CD4-positive, alpha-beta T cell treated with Interleukin-17A for 1 hour (primary cell): ENCODE measurements at regions not wholly inside any gene's neighbourhood (a gene's known extent, or its start where the extent isn't known, plus 50 kb on each side); places are given as distances from the start of the nearest gene placed in this dataset.

Experiments
- DNase-seq: peaks from one replicate; pipeline ENCODE4 v3.0.0-alpha.2; 2020

- DNase-seq: no peak
Measured at GRCh38 chr7:50208378-50208982, 96.0 kb upstream of the IKZF1 start.

GRCh38 chr7:50207686-50208255, 96.7 kb upstream of the IKZF1 start:
- DNase-seq: no peak

DNA sequence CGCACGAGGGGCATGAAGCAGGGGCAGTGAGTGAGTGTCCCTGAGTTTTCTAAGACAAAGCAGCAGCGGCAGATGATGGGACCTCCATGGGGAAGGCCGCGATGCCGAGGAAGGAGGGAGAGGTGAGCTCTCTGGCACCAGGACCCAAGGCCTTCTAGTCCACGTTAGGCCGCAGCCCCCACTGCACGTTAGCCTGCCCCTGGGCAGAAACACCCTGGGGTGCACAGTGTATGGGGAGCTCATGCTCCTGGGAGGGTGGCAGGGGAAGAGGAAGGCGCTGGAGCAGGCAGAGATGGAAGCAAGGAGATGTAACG, 97.3 kb upstream of the IKZF1 start:
- DNase-seq: no peak

- DNase-seq: peak; percentile 78
Measured at GRCh38 chr7:50206453-50207250, 97.9 kb upstream of the IKZF1 start.

- DNase-seq: no peak
Measured at GRCh38 chr7:50205011-50205410, 99.5 kb upstream of the IKZF1 start.

- peak; percentile 40 for DNase-seq
Measured at GRCh38 chr7:50204581-50204980, 99.9 kb upstream of the IKZF1 start.

GRCh38 chr7:50203521-50203920, 101.0 kb upstream of the IKZF1 start:
- DNase-seq: no peak

DNA sequence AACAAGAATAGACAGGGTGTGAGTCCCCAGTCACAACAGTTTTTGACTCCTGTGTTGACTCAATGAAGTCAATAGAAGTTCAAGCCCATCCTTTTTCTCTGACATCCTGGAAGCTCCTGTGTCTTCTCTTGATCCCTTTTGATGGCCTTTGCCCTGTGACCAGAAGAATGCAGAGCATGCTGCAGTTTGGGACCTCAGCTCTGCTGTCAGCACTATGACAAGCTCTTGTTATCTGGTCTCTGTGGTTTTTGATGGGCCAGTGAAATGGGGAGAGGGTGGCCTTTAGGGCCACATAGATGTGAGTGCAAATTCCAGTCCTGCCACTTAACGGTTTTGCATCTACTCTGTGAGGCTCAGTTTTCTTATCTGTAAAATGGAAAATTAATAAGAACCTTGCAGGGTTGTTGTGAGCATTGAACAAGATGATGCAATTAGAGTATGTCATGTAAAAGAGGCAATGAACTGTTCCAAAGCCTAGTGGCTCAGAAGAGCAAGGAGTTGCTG, 102.4 kb upstream of the IKZF1 start:
- DNase-seq: no peak

GRCh38 chr7:50199824-50200223, 104.7 kb upstream of the IKZF1 start:
- no peak for DNase-seq

DNA sequence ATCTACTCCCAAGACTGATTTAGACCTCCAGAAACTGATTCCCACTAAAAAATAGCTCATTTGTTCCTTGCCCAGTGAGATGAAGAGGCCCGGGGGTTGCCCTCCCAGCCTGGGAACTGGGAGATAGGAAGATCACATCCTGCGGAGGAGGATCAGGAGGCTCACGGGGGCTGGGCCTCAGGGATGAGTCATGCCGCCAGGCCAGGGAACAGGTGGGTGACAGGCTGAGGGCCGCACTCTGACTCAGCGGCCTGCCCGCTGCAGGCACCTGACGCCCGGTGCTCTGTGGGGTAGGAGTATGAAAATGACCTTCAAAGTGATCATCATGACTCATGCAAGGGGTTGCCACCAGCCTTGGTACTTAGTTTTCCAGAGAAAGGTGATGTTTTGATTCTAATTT, 104.5 kb upstream of the ZPBP start:
- no peak for DNase-seq

DNA sequence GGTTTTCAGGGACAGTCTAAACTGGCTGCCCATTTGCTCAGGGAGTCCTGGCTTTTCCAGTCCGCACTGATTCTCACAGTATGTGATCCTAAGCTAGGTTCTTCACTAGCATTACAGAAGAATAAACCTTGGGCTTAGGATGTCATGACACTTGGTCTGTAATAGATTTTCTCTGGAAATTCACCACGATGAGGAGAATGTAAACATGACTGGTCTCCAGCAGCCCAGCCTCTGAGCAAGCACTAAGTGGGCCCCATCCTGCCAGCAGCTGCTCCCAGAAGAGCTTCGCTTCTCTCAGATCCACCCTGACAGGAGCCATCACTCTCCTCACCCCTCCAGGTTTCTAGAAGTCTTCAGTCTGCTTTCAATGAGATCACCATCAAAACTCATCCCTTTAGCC, 103.7 kb upstream of the ZPBP start:
- no peak for DNase-seq

DNA sequence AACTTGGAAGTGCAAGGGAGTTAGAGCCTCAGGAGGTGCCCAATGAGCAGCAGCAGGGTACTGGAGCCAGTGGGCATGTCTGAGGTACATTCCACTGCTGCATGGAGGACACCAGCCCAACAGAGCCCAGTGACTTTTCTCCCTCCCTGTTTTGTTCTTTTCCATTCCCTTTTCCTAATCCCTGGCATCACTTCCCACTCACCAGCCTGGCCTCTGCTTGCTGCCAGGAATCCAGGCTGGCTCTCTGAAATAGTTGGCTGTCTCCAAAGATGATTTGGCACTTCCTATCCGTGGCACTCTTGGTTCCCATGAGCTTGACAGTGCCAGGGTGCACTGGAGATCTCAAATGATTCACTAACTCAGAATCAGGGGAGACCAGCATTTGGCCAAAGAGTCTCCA, 97.7 kb upstream of the ZPBP start:
- no peak for DNase-seq

DNA sequence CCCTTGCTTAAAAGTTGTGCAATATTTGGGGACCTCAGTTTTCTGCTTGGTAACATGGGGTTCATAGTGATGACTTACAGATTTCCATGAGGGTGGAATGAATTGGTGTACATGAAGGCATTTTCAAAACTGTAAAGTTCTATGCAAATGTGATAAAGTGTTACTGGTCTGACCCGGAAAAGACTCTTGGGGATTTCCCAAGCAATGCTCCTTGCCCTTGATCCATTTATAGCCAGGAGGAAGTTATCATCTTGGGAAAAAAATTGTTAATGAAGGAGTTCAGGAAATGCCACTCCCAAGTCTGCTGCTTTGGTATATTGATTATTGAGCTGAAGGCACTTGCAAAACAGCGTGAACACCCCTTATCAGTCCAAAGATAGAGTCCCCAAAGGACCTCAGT, 96.3 kb upstream of the ZPBP start:
- no peak for DNase-seq

- no peak for DNase-seq
Measured at GRCh38 chr7:50185951-50186682, 93.1 kb upstream of the ZPBP start.

GRCh38 chr7:50185208-50185607, 92.2 kb upstream of the ZPBP start:
- DNase-seq: no peak

DNA sequence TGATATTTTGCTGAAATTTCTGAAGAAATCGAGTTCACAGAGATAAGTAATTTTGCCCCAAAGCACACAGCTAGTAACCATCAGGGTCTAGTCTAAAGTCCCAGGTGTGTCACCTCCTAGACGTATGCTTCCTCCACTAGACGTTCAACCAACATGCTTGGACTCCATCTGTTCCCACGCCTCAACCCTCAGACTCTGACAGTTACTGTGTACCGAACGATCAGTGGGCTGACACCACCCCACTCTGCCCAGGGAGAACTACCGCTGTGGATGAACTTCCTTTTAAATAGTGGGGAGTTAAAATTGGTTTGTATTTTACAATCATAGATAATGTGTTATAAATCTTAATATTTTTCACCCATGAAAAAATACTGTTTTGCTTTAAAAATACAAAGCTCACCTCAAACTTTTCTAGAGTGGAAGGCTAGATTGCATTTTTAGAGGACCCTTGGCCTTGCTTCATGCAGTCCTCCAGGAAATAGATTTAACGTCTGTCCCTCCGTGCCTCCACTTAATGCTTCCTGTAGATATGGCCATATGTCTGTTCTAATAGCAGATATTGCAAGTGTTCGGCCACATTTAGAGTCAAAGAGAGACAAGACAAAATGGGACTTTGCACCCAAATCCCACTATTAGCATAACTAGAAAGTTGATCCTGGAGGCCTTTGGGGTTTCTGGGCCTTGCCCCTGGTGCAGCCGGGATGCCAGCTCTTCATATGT, 91.4 kb upstream of the ZPBP start:
- DNase-seq: no peak

DNA sequence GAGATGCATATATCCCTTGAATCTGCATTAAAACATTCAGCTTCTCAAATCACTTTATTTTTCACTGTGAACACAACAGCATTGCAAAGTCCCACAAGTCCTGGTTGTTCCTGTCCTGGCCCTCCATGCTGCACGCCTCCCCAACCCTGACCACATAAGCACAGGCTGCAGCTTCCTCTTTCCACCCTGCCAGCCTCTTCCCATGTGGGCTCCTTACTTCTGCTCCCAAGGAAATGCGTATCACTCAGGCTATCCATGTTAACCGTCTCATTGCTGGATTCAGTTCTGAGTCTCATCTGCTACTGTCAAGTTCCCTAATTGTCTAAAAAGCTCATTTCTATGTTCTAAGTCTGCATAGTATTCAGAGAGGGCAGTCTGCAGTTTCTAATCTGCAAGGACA, 89.7 kb upstream of the ZPBP start:
- no peak for DNase-seq

GRCh38 chr7:50181081-50181480, 88.0 kb upstream of the ZPBP start:
- no peak for DNase-seq

DNA sequence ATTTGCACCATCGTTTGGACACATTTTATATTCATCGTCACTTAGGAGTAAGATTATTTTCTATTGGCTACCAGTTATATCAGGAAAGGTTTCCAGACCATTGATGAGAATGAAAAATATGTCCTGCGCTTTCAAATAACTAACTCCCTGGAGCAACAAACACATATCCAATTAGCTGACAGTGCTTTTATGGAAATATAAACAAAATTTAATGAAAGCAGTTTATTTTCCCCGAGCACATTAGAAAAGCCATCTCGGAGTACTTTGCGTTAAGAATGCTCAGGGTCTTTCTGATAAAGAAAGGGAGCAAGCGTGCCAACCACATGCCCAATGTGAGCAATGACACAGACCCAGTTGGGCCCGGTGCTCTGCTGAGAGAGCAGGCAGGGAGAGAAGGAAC, 85.1 kb upstream of the ZPBP start:
- no peak for DNase-seq

DNA sequence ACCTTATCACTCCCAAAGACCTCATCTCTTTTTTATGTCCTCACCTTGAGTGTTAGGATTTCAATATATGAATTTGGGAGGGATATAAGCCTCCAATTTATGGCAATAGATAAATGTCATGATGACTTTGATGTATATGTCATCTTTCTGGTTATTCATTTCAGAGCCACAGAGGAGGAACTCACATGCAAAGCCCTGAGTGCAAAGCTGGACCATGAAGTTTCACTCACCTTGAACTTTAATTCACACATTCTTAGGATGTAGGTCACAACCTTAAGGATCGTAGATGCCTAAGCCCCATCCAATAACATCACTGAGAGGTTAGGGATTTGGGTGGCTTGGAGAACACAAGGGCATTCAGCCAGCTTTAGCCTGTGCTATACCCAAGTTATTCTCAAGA, 81.9 kb upstream of the ZPBP start:
- DNase-seq: no peak

DNA sequence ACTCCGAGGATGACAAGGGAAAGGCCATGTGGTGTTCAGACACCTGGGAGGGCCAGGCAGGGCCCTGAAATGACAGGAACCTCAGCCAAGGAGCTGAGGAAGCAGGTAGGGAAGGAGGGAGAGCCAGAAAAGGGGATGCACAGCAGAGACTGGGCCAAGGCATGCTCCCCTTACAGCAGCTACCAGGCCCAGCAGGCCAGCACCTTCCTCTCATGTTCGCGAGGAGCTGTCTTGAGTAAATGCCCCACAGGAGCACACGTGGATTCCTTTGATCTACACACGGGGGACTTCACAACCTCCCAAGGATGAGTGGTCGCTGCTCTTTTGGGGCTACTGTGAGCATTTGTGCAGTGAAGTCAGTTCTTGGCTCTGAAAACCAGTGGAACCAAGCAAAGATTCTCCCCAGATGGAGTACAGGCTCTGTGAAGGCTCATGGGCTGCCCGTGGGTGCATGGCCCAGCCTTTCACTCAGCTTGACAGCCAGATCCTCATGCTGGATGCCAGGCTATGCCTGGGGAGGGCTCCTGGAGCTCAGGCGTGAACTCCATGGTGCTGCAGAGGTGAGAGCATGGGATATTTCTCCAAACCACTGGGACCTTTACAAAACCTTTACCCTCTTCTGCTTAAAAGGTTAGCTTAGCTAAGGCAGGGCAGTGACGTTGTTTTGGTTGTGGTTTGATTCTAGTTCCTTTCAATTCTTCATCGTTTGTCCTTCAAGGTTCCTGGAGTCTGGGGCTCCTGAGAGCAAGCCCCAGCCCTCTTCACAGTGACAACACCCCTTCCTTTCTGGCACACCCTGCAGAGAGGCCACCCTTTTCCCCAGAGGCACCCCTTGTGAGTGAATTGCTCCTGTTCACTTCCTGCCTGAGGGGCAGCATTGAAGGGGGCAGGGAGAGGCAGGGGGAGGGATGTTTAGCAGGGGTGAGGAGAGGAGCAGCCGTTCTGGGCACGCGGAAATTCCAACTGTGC, 74.2 kb upstream of the ZPBP start:
- DNase-seq: peak; percentile 33
